MM.1S (cell line): ENCODE measurements at regions not wholly inside any gene's neighbourhood (a gene's known extent, or its start where the extent isn't known, plus 50 kb on each side); places are given as distances from the start of the nearest gene placed in this dataset.

Source experiments
- DNase-seq: peaks from one replicate; pipeline ENCODE4 v3.0.0-alpha.2; 2015
- H2AFZ ChIP-seq: fragments of 300-600 bp; sonication (generic); 2 replicates; pipeline ENCODE4 v1.6.0; 2016; ENCODE audit warnings: antibody characterized with exemption, low read length
- H3F3A ChIP-seq: fragments of 300-600 bp; sonication (generic); 2 replicates; pipeline ENCODE4 v1.6.1; 2016; ENCODE audit warnings: mild to moderate bottlenecking, antibody characterized with exemption, low read length, moderate library complexity, mixed read lengths; ENCODE audit not compliant: insufficient read depth
- H3K27ac ChIP-seq: fragments of 300-600 bp; sonication (generic); 2 replicates; pipeline ENCODE4 v1.5.1; 2016; ENCODE audit warnings: mild to moderate bottlenecking, low read length
- H3K27me3 ChIP-seq: fragments of 300-600 bp; sonication (generic); replicated peaks from 2 replicates; pipeline ENCODE4 v1.6.0; 2016; ENCODE audit warnings: low read length; ENCODE audit not compliant: insufficient read depth
- H3K36me3 ChIP-seq: fragments of 300-600 bp; sonication (generic); replicated peaks from 2 replicates; pipeline ENCODE4 v1.6.1; 2016; ENCODE audit warnings: mild to moderate bottlenecking, low read length, mixed read lengths; ENCODE audit not compliant: insufficient read depth
- H3K4me1 ChIP-seq: fragments of 300-600 bp; sonication (generic); 2 replicates; pipeline ENCODE4 v1.6.1; 2016; ENCODE audit warnings: low read length, mixed read lengths
- H3K4me2 ChIP-seq: fragments of 300-600 bp; sonication (generic); 2 replicates; pipeline ENCODE4 v1.6.0; 2016; ENCODE audit warnings: low read depth, low read length
- H3K4me3 ChIP-seq: fragments of 300-600 bp; sonication (generic); 2 replicates; pipeline ENCODE4 v1.5.1; 2016; ENCODE audit warnings: low read length, mixed read lengths
- H3K79me2 ChIP-seq: fragments of 300-600 bp; sonication (generic); 2 replicates; pipeline ENCODE4 v1.6.1; 2016; ENCODE audit warnings: mixed run types, low read length, mixed read lengths
- H3K9ac ChIP-seq: fragments of 300-600 bp; sonication (generic); 2 replicates; pipeline ENCODE4 v1.6.1; 2016; ENCODE audit warnings: low read length, mixed read lengths
- H3K9me2 ChIP-seq: fragments of 300-600 bp; sonication (generic); replicated peaks from 2 replicates; pipeline ENCODE4 v1.6.1; 2016; ENCODE audit warnings: mild to moderate bottlenecking, low read length, mixed read lengths; ENCODE audit not compliant: insufficient read depth
- H3K9me3 ChIP-seq: fragments of 300-600 bp; sonication (generic); replicated peaks from 2 replicates; pipeline ENCODE4 v1.6.1; 2016; ENCODE audit warnings: mild to moderate bottlenecking, low read length, mixed read lengths; ENCODE audit not compliant: insufficient read depth
- H4K20me1 ChIP-seq: fragments of 300-600 bp; sonication (generic); 2 replicates; pipeline ENCODE4 v1.6.1; 2016; ENCODE audit warnings: mild to moderate bottlenecking, low read length, moderate library complexity, mixed read lengths; ENCODE audit not compliant: insufficient read depth
- EZH2 ChIP-seq: fragments of 300-600 bp; sonication (generic); optimal IDR thresholded peaks from 2 replicates; pipeline ENCODE3; 2017; ENCODE audit warnings: low read depth, mild to moderate bottlenecking, antibody characterized with exemption, low read length, mixed read lengths
- EZH2phosphoT487 ChIP-seq: fragments of 300-600 bp; sonication (generic); IDR thresholded peaks from 2 replicates; pipeline ENCODE4 v1.6.1; 2018; ENCODE audit warnings: antibody characterized with exemption, low read length
- TF ChIP-seq, protein P1 (sequence below): fragments of 300-600 bp; sonication (generic); IDR thresholded peaks from 2 replicates; pipeline ENCODE4 v1.5.1; 2016; ENCODE audit warnings: antibody characterized with exemption, low read length, mixed read lengths

- H3K4me3 ChIP-seq = no peak overlapping the region
- H3K27me3 ChIP-seq = no peaks in the 10 kb centered on the region
- no peaks in the 10 kb centered on the region for H3K9me2 ChIP-seq
- no peak overlapping the region for H3K27ac ChIP-seq
- DNase-seq = no peak
- no peak overlapping the region for H3K9ac ChIP-seq
- H3K79me2 ChIP-seq = no peaks in the 10 kb centered on the region
- no peaks in the 10 kb centered on the region for H3F3A ChIP-seq
- H3K36me3 ChIP-seq = no peaks in the 10 kb centered on the region
- H3K4me2 ChIP-seq = no peak overlapping the region
- H2AFZ ChIP-seq = no peak overlapping the region
- no peaks in the 10 kb centered on the region for H3K9me3 ChIP-seq
- TF ChIP-seq, protein P1, sequence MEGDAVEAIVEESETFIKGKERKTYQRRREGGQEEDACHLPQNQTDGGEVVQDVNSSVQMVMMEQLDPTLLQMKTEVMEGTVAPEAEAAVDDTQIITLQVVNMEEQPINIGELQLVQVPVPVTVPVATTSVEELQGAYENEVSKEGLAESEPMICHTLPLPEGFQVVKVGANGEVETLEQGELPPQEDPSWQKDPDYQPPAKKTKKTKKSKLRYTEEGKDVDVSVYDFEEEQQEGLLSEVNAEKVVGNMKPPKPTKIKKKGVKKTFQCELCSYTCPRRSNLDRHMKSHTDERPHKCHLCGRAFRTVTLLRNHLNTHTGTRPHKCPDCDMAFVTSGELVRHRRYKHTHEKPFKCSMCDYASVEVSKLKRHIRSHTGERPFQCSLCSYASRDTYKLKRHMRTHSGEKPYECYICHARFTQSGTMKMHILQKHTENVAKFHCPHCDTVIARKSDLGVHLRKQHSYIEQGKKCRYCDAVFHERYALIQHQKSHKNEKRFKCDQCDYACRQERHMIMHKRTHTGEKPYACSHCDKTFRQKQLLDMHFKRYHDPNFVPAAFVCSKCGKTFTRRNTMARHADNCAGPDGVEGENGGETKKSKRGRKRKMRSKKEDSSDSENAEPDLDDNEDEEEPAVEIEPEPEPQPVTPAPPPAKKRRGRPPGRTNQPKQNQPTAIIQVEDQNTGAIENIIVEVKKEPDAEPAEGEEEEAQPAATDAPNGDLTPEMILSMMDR = no peak
- no peak for TF ChIP-seq EZH2
- no peak for TF ChIP-seq EZH2phosphoT487
- H3K4me1 ChIP-seq = no peaks in the 10 kb centered on the region
- H4K20me1 ChIP-seq = no peaks in the 10 kb centered on the region
These were observed 316.9 kb downstream of the OSR1 start for GRCh38 chr2:19041434-19042041.

DNA sequence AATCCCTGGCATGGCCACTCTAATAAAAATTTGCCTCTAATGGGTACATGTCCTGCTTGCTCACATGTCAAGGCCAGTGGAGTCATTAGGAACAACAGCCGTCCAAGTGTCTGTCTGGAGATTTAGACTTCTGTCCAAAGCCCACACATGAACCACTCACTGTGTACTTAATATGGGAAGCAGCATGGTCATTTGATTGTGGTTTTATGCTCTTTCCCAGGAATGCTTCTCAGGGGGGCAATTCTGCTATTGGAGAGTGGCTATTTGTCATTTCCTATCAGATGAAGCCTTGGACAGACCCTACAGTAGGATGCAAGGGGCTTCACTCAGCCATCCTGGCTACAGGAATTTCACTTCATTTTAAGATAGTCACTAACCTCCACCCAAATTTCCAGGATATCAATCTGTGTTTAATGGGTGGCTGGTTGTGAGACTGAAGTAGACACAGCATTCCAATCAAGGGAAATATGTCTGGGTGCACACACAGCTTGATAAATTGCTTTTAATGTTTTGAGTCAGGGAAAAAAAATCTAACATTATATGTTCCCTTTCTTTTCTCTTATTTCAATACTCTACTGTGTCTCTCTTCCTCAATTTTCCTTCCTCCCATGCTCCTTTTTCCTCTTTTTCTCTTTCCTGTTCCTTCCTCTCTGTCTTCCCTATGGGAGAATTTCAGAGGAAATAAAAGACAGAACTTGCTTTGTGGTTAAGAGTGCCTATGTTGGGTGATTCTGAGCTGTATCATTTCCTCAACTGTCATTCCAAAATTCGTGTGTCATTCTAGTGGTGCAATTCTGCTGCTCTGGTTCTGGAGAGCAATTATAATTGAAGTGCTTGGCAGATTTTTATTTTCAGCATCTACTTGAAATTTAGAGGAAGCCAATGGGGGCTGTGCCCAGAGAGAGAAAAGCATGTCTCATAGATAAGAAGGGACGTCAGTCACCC, 320.1 kb downstream of the OSR1 start:
- no peak overlapping the region for H3K27ac ChIP-seq
- no peak overlapping the region for H2AFZ ChIP-seq

GRCh38 chr2:19036091-19036490, 322.3 kb downstream of the OSR1 start:
- Histone ChIP-seq H3F3A (no peaks in the 10 kb centered on the region), H4K20me1 (no peaks in the 10 kb centered on the region), H3K9ac (no peak overlapping the region), H2AFZ (no peak overlapping the region), H3K4me3 (no peak overlapping the region), H3K9me3 (no peaks in the 10 kb centered on the region), H3K79me2 (no peaks in the 10 kb centered on the region), H3K27me3 (no peaks in the 10 kb centered on the region), H3K9me2 (no peaks in the 10 kb centered on the region), H3K4me1 (no peaks in the 10 kb centered on the region), H3K4me2 (no peak overlapping the region), H3K36me3 (no peaks in the 10 kb centered on the region), H3K27ac (no peak overlapping the region)
- TF ChIP-seq EZH2 (no peak), EZH2phosphoT487 (no peak)
- TF ChIP-seq, protein P1 = no peak
- DNase-seq = no peak

More for the DNA sequence above, 320.1 kb downstream of the OSR1 start:
- H3K4me3 ChIP-seq = no peak overlapping the region
- H3K27me3 ChIP-seq = no peaks in the 10 kb centered on the region
- no peaks in the 10 kb centered on the region for H3K79me2 ChIP-seq
- no peaks in the 10 kb centered on the region for H3K9me2 ChIP-seq
- H3F3A ChIP-seq = no peaks in the 10 kb centered on the region
- H3K9ac ChIP-seq = no peak overlapping the region
- H3K4me1 ChIP-seq = no peaks in the 10 kb centered on the region
- no peak for DNase-seq
- no peaks in the 10 kb centered on the region for H3K36me3 ChIP-seq
- TF ChIP-seq, protein P1 = no peak
- TF ChIP-seq EZH2 (no peak), EZH2phosphoT487 (no peak)
- H3K9me3 ChIP-seq = no peaks in the 10 kb centered on the region
- H4K20me1 ChIP-seq = no peaks in the 10 kb centered on the region
- H3K4me2 ChIP-seq = no peak overlapping the region
